ENCODE measurements at regions not wholly inside any gene's neighbourhood (a gene's known extent, or its start where the extent isn't known, plus 50 kb on each side); places are given as distances from the start of the nearest gene placed in this dataset.
A peak's percentile ranks its signal among the peaks of the same experiment; 100 is the strongest.
"Not testable (repeated sequence)": the region's sequence is repeated elsewhere in the genome, so short reads cannot be mapped to it uniquely, and the experiment has no call there.

GRCh38 chr6:37078814-37079213 lies 73.4 kb downstream of the FGD2 start:
- DNase-seq (ENCODE audit: low read depth), result no peak

GRCh38 chr6:37081042-37081607 lies 75.7 kb downstream of the FGD2 start:
- no peak for DNase-seq (ENCODE audit: low read depth)

- DNase-seq (ENCODE audit: low read depth), result no peak
Measured at GRCh38 chr6:37082390-37083130, 77.1 kb downstream of the FGD2 start.

- no peak for DNase-seq (ENCODE audit: low read depth)
Measured at GRCh38 chr6:37083243-37084138, 78.0 kb downstream of the FGD2 start.

GRCh38 chr6:37084665-37085064 lies 79.2 kb downstream of the FGD2 start:
- not testable (repeated sequence) for DNase-seq (ENCODE audit: low read depth)

GRCh38 chr6:37085198-37085597 lies 79.7 kb downstream of the FGD2 start:
- no peak for DNase-seq (ENCODE audit: low read depth)

- DNase-seq (ENCODE audit: low read depth), result no peak
Measured at GRCh38 chr6:37088897-37089296, 81.1 kb upstream of the PIM1 start.

- no peak for DNase-seq (ENCODE audit: low read depth)
Measured at GRCh38 chr6:37089783-37090182, 80.2 kb upstream of the PIM1 start.

- not testable (repeated sequence) for DNase-seq (ENCODE audit: low read depth)
Measured at GRCh38 chr6:37091104-37091503, 78.8 kb upstream of the PIM1 start.

- DNase-seq (ENCODE audit: low read depth), result not testable (repeated sequence)
Measured at GRCh38 chr6:37091586-37091985, 78.4 kb upstream of the PIM1 start.

GRCh38 chr6:37092923-37093727 lies 76.8 kb upstream of the PIM1 start:
- DNase-seq (ENCODE audit: low read depth), result no peak

GRCh38 chr6:37093728-37094069 lies 76.3 kb upstream of the PIM1 start:
- DNase-seq (ENCODE audit: low read depth), result no peak

- DNase-seq (ENCODE audit: low read depth), result no peak
Measured at GRCh38 chr6:37095997-37096396, 74.0 kb upstream of the PIM1 start.

- DNase-seq (ENCODE audit: low read depth), result no peak
Measured at GRCh38 chr6:37097335-37097734, 72.6 kb upstream of the PIM1 start.

- DNase-seq (ENCODE audit: low read depth), result peak; percentile 9
Measured at GRCh38 chr6:37099442-37099841, 70.5 kb upstream of the PIM1 start.

- DNase-seq (ENCODE audit: low read depth), result no peak
Measured at GRCh38 chr6:37100745-37101144, 69.2 kb upstream of the PIM1 start.

- no peak for DNase-seq (ENCODE audit: low read depth)
Measured at GRCh38 chr6:37101991-37102298, 68.0 kb upstream of the PIM1 start.

GRCh38 chr6:37102299-37103168 lies 67.4 kb upstream of the PIM1 start:
- DNase-seq (ENCODE audit: low read depth), result peak; percentile 84

- DNase-seq (ENCODE audit: low read depth), result peak; percentile 64
Measured at GRCh38 chr6:37103169-37104039, 66.5 kb upstream of the PIM1 start.

GRCh38 chr6:37104824-37105147 lies 65.2 kb upstream of the PIM1 start:
- no peak for DNase-seq (ENCODE audit: low read depth)
